ENCODE measurements at regions not wholly inside any gene's neighbourhood (a gene's known extent, or its start where the extent isn't known, plus 50 kb on each side); places are given as distances from the start of the nearest gene placed in this dataset.
A peak's percentile ranks its signal among the peaks of the same experiment; 100 is the strongest.

GRCh38 chr10:57599440-57599839, 668.3 kb downstream of the IPMK start (continued):
- no peak for TF ChIP-seq ZNF547 (CRISPR knock-in tag; IDR thresholded peaks at IDR 0.05)
- TF ChIP-seq DMAP1 (CRISPR knock-in tag; IDR thresholded peaks at IDR 0.05), result no peak
- no peak for TF ChIP-seq ZHX1 (CRISPR knock-in tag; IDR thresholded peaks at IDR 0.05; ENCODE audit: low read depth)

- no peaks in the 10 kb centered on the region for H3K27me3 ChIP-seq (ENCODE audit: control insufficient read depth in 1 of 2, insufficient read depth in 2 of 2, low read length in 2 of 2)
- DNase-seq (ENCODE audit: low spot score) (no peak), ATAC-seq (no peak), FAIRE-seq (no peak)
- H3K4me1 ChIP-seq (ENCODE audit: insufficient read depth, low read length), result no peaks in the 10 kb centered on the region
- no peaks in the 10 kb centered on the region for H3K36me3 ChIP-seq (replicated peaks in 1 of 2; ENCODE audit: control insufficient read depth in 1 of 2, insufficient read depth in 2 of 2, low read length in 2 of 2)
- no peaks in the 10 kb centered on the region for H3K9me3 ChIP-seq (ENCODE audit: low read length)
- H3K27ac ChIP-seq (ENCODE audit: extremely low read length, insufficient read depth, low read length), result no peak overlapping the region
- no TSS peak for BruUV-seq (replicated peaks)
- H3K4me3 ChIP-seq (replicated peaks in 1 of 3; ENCODE audit: insufficient read depth in 1 of 3, low read depth in 2 of 3, low read length in 3 of 3), result no peak overlapping the region
- H3K79me2 ChIP-seq (ENCODE audit: insufficient read depth, low read length), result no peaks in the 10 kb centered on the region
- H2AFZ ChIP-seq (ENCODE audit: low read length), result peak overlapping the region; percentile 42
- H3K9ac ChIP-seq (ENCODE audit: insufficient read depth, low read depth, low read length), result no peak overlapping the region
- TF ChIP-seq ZNF501 (CRISPR knock-in tag; IDR thresholded peaks at IDR 0.05), result no peak
- no peak for TF ChIP-seq KDM5A (IDR thresholded peaks at IDR 0.05; ENCODE audit: borderline replicate concordance, low read length)
- no peak for TF ChIP-seq NCOA2 (CRISPR knock-in tag; IDR thresholded peaks at IDR 0.05)
- TF ChIP-seq E2F1 (CRISPR knock-in tag; IDR thresholded peaks at IDR 0.05), result no peak
- TF ChIP-seq ZNF468 (CRISPR knock-in tag; IDR thresholded peaks at IDR 0.05), result no peak
- TF ChIP-seq ZNF761 (CRISPR knock-in tag; conservative IDR thresholded peaks at IDR 0.05), result no peak
- no peak for TF ChIP-seq MBNL3 (CRISPR knock-in tag; conservative IDR thresholded peaks at IDR 0.05)
- no peak for TF ChIP-seq RBM22 (optimal IDR thresholded peaks at IDR 0.05; ENCODE audit: low read length)
- TF ChIP-seq ZNF660 (CRISPR knock-in tag; IDR thresholded peaks at IDR 0.05; ENCODE audit: borderline replicate concordance, low read depth), result no peak
- no peak for TF ChIP-seq NFIC (IDR thresholded peaks at IDR 0.05; ENCODE audit: low read length)
- no peak for TF ChIP-seq ADNP (CRISPR knock-in tag; IDR thresholded peaks at IDR 0.05)
- no peak for TF ChIP-seq TOPORS (CRISPR knock-in tag; IDR thresholded peaks at IDR 0.05)
- no peak for TF ChIP-seq SOX13 (IDR thresholded peaks at IDR 0.05)
- TF ChIP-seq SOX13 (CRISPR knock-in tag; conservative IDR thresholded peaks at IDR 0.05 in 1 of 2, IDR thresholded peaks at IDR 0.05 in 1 of 2), result no peak
- no peak for TF ChIP-seq KMT2B (CRISPR knock-in tag; IDR thresholded peaks at IDR 0.05)
- CTCF ChIA-PET (ENCODE audit: low intra/inter-chr PET ratio, low total read pairs), result no interaction called here
- no peak overlapping the region for H3K4me2 ChIP-seq (ENCODE audit: low read depth, low read length)
- H4K20me1 ChIP-seq (ENCODE audit: insufficient read depth, low read length), result no peaks in the 10 kb centered on the region
- intact Hi-C loops (cut with micrococcal nuclease; ENCODE audit: unreplicated experiment), result no loop called here
- in situ Hi-C loops (cut with HindIII; ENCODE audit: extremely low pct_ligation_motif_present, low pct_unique_long_range_greater_than_20kb), result no loop called here
- POLR2A ChIA-PET, result no interaction called here
- 4% methylated on average over 1 of the region's 1 CpG for WGBS (ENCODE audit: low lambda C conversion rate)
These were observed 673.6 kb downstream of the IPMK start for GRCh38 chr10:57593983-57594573.

All from HepG2 (cell line).